Stimulated activated naive B cell treated with anti-CD40 and anti-IgM and Interleukin-4, amounts not matched to agents 10 μg/mL and 1 μg/mL and 100 μg/mL, for 72 hours (primary cell): ENCODE measurements at regions not wholly inside any gene's neighbourhood (a gene's known extent, or its start where the extent isn't known, plus 50 kb on each side); places are given as distances from the start of the nearest gene placed in this dataset.

ENCODE experiments used
- ATAC-seq, 2 donors: fragments of 150-1000 bp; cut with Tn5 transposase; replicated peaks; 2 replicates each; pipeline ENCODE4 v1.10.0; 2021; ENCODE audit warnings: moderate library complexity in 1 of 2
- DNase-seq: peaks from one replicate; pipeline ENCODE4 v3.0.0; 2021
- H3K27ac Mint-ChIP-seq: one replicate; pipeline ENCODE4 v1.8.0; 2022; ENCODE audit warnings: mild to moderate bottlenecking, mixed read lengths
- H3K27me3 Mint-ChIP-seq, 2 donors: one replicate each; pipeline ENCODE4 v1.8.0; 2022; ENCODE audit warnings: mixed read lengths in 2 of 2
- H3K36me3 Mint-ChIP-seq, 2 donors: one replicate each; pipeline ENCODE4 v1.8.0; 2022; ENCODE audit warnings: mixed read lengths in 2 of 2, mild to moderate bottlenecking in 1 of 2
- H3K4me1 Mint-ChIP-seq, 2 donors: one replicate each; pipeline ENCODE4 v1.8.0; 2022; ENCODE audit warnings: mixed read lengths in 2 of 2, mild to moderate bottlenecking in 1 of 2
- H3K4me3 Mint-ChIP-seq, 2 donors: one replicate each; pipeline ENCODE4 v1.8.0; 2022; ENCODE audit warnings: mild to moderate bottlenecking in 2 of 2, mixed read lengths in 2 of 2, moderate library complexity in 1 of 2
- H3K9me3 Mint-ChIP-seq, 2 donors: one replicate each; pipeline ENCODE4 v1.8.0; 2022; ENCODE audit warnings: mixed read lengths in 2 of 2, mild to moderate bottlenecking in 1 of 2

DNA sequence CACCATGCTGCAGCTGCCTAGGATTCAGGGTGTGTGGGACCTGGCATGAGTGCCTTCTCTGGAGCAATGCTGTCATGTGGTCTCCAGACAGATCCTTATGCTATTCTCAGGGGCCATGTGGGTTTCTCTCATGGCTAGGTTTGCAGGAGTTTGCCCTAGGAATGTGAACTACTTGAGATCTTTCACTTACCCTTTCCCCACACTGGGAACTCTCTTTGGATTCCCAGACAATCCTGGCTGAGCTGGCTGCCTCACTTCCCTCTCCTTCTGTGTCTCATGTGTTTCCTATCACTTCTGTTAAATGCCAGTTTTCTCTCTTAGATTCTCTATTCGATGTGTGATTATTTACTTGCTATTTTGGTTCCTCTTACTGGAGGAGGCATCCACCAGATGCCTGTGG is 270.2 kb upstream of the RASA1 start:
- Mint-ChIP-seq H3K27ac (no peak overlapping the region), H3K36me3 (no peaks in the 10 kb centered on the region), H3K4me1 (no peaks in the 10 kb centered on the region), H3K9me3 (peaks cover 0 to 4% of the 10 kb centered on the region in 2 donors), H3K4me3 (no peak overlapping the region), H3K27me3 (peaks cover 9 to 30% of the 10 kb centered on the region in 2 donors)
- ATAC-seq (no peak), DNase-seq (no peak)

DNA sequence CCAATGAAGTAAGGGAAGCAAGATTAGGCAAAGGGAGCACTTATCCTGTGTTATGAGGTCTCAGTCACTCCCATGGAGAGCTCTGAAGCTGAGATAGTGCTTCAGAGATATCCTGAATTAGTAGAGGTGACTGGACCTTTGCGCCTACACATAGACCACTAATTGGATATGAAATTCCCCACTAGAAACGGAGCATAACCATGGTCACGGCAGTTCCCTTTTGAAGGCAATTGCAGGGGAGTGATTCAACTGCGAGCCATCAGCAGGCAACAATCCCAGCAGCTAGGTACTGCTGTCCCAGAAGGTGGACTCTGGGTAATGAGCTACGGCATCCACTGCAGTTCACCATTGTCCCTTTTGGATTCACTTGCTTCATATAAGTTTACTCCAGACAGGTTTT is 267.7 kb upstream of the RASA1 start:
- ATAC-seq (no peak), DNase-seq (no peak)
- H3K36me3 Mint-ChIP-seq, result no peaks in the 10 kb centered on the region
- H3K27ac Mint-ChIP-seq, result no peak overlapping the region
- peaks cover 0 to 4% of the 10 kb centered on the region in 2 donors for H3K9me3 Mint-ChIP-seq
- peaks cover 9 to 30% of the 10 kb centered on the region in 2 donors for H3K27me3 Mint-ChIP-seq
- H3K4me1 Mint-ChIP-seq, result no peaks in the 10 kb centered on the region
- no peak overlapping the region for H3K4me3 Mint-ChIP-seq

GRCh38 chr5:87002485-87002884 is 265.2 kb upstream of the RASA1 start:
- no peaks in the 10 kb centered on the region for H3K9me3 Mint-ChIP-seq
- H3K4me1 Mint-ChIP-seq, result no peaks in the 10 kb centered on the region
- H3K27ac Mint-ChIP-seq, result no peak overlapping the region
- H3K27me3 Mint-ChIP-seq, result peaks cover 8 to 28% of the 10 kb centered on the region in 2 donors
- H3K36me3 Mint-ChIP-seq, result no peaks in the 10 kb centered on the region
- no peak overlapping the region for H3K4me3 Mint-ChIP-seq
- no peak for DNase-seq
- ATAC-seq, result peak in 1 of 2 donors; percentile 31

- ATAC-seq (no peak), DNase-seq (no peak)
- Mint-ChIP-seq H3K4me1 (no peaks in the 10 kb centered on the region), H3K27ac (no peak overlapping the region), H3K27me3 (peaks cover 4 to 19% of the 10 kb centered on the region in 2 donors), H3K4me3 (no peak overlapping the region), H3K36me3 (no peaks in the 10 kb centered on the region), H3K9me3 (no peaks in the 10 kb centered on the region)
These were observed 263.6 kb upstream of the RASA1 start for GRCh38 chr5:87004101-87004500.

DNA sequence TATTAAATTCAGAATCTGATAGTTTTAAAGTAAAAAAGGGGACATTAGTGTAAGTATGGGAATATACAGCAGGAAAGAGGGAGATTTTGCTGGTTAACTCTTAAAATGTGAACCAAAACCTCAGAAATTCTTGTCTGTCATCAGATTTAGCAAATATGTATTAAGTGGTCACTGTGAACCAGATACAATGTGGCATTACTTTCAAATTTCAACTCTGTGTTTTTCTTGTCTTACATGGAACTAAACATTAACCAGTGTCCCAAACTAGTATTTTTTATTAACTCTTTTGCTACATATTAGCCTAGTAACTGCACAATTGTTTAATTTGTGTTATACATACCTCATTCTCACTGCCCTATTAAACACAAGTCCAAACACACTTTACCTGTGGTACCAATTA is 259.9 kb upstream of the RASA1 start:
- Mint-ChIP-seq H3K36me3 (no peaks in the 10 kb centered on the region), H3K27me3 (peaks cover 0 to 7% of the 10 kb centered on the region in 2 donors), H3K4me3 (no peak overlapping the region), H3K27ac (no peak overlapping the region), H3K9me3 (no peaks in the 10 kb centered on the region), H3K4me1 (no peaks in the 10 kb centered on the region)
- no peak for DNase-seq
- no peak for ATAC-seq

DNA sequence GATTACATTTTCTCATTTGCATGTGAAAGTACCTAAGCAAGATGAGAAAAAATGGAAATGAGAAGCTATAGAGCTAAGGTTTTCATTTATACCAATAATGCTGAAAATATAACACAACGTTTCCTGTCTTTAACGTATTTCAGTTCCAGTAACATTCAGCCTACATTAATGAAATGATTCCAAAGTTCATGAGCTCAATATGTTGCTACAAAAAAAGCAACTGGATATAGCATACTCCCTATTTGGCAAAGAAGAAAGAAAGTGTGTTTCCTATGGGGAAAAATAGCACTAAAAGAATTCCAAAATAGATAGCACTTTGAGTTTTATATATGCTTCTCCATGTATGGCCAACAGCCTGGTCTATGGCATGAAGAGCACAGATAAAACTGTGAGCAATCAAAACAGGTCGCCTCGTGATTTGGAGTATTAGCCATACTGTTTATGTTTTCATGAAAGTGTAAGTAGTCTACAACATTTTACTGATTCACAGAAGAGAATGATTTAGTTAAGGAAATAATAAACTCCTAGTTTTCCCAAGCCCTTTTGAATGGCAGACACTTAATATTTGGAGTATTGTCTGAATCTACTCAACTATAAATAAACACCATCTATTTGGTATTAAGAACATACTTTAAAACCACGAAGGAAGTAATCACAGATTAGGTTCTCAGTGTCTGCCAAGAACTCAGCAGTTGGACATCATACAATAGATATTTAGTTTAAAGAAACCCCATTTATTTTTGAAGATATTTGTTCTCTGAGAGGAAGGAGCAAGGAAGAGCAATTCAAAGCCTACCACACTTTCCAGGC is 258.7 kb upstream of the RASA1 start:
- DNase-seq, result no peak

GRCh38 chr5:87010736-87011135 is 256.9 kb upstream of the RASA1 start:
- no peaks in the 10 kb centered on the region for H3K36me3 Mint-ChIP-seq
- H3K27me3 Mint-ChIP-seq, result peaks cover 0 to 7% of the 10 kb centered on the region in 2 donors
- H3K9me3 Mint-ChIP-seq, result no peaks in the 10 kb centered on the region
- ATAC-seq (no peak), DNase-seq (no peak)
- no peak overlapping the region for H3K27ac Mint-ChIP-seq
- peaks cover 2 to 6% of the 10 kb centered on the region in 2 donors for H3K4me1 Mint-ChIP-seq
- H3K4me3 Mint-ChIP-seq, result no peak overlapping the region

More for the DNA sequence above, 258.7 kb upstream of the RASA1 start:
- no peaks in the 10 kb centered on the region for H3K9me3 Mint-ChIP-seq
- no peaks in the 10 kb centered on the region for H3K36me3 Mint-ChIP-seq
- no peak overlapping the region for H3K27ac Mint-ChIP-seq
- peaks cover 0 to 7% of the 10 kb centered on the region in 2 donors for H3K27me3 Mint-ChIP-seq
- H3K4me3 Mint-ChIP-seq, result no peak overlapping the region
- H3K4me1 Mint-ChIP-seq, result peaks cover 0 to 2% of the 10 kb centered on the region in 2 donors
- no peak for ATAC-seq

DNA sequence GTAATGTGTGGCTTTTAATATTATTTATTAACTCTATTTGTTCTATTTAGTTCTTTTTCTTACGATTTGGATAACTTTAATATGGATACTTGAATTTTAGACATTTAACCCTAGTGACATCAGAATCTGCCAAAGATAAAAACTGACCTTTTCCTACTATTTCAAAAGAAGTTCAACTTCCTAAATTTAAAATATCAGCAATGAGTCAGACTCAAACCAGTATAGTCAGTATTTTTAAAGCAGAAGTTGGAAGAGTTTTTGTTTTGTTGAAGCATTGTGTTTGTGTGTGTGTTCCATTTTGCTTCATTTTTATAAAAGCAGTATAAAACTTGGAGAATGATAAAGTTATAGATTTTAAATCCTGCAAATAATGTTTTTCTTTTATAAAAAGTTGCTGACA is 251.8 kb upstream of the RASA1 start:
- peak overlapping the region in 1 of 2 donors; percentile 44 for H3K4me3 Mint-ChIP-seq
- no peaks in the 10 kb centered on the region for H3K27me3 Mint-ChIP-seq
- ATAC-seq (peak; percentile 58 to 68), DNase-seq (no peak)
- H3K9me3 Mint-ChIP-seq, result peaks cover 0 to 2% of the 10 kb centered on the region in 2 donors
- H3K4me1 Mint-ChIP-seq, result peaks cover 16 to 43% of the 10 kb centered on the region in 2 donors
- no peak overlapping the region for H3K27ac Mint-ChIP-seq
- peaks cover 2 to 4% of the 10 kb centered on the region in 2 donors for H3K36me3 Mint-ChIP-seq

- peaks cover 21 to 56% of the 10 kb centered on the region in 2 donors for H3K4me1 Mint-ChIP-seq
- H3K9me3 Mint-ChIP-seq, result peaks cover 12 to 18% of the 10 kb centered on the region in 2 donors
- peak overlapping the region; percentile 20 for H3K27ac Mint-ChIP-seq
- H3K36me3 Mint-ChIP-seq, result peaks cover 2 to 4% of the 10 kb centered on the region in 2 donors
- DNase-seq (peak; percentile 12), ATAC-seq (peak; percentile 69 to 72)
- peak overlapping the region; percentile 13 to 43 for H3K4me3 Mint-ChIP-seq
- no peaks in the 10 kb centered on the region for H3K27me3 Mint-ChIP-seq
These were observed 247.4 kb upstream of the RASA1 start for GRCh38 chr5:87020099-87020934.

GRCh38 chr5:87022415-87022814 is 245.3 kb upstream of the RASA1 start:
- peaks cover 12 to 18% of the 10 kb centered on the region in 2 donors for H3K9me3 Mint-ChIP-seq
- ATAC-seq, result no peak
- H3K4me1 Mint-ChIP-seq, result peaks cover 23 to 48% of the 10 kb centered on the region in 2 donors

DNA sequence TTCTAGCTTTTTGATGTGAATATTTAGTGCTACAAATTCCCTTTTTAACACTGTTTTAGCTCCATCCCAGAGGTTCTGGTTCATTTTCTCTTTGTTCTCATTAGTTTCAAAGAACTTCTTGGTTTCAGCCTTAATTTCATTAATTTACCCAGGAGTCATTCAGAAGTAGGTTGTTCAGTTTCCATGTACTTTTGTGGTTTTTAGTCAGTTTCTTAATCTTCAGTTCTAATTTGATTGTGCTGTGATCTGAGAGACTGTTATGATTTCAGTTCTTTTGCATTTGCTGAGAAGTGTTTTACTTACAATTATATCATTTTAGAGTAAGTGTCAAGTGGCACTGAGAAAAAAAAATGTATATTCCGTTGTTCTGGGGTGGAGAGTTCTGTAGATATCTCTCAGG is 240.1 kb upstream of the RASA1 start:
- peaks cover 9 to 11% of the 10 kb centered on the region in 2 donors for H3K9me3 Mint-ChIP-seq
- DNase-seq (no peak), ATAC-seq (no peak)
- H3K27me3 Mint-ChIP-seq, result no peaks in the 10 kb centered on the region
- H3K4me1 Mint-ChIP-seq, result peaks cover 10 to 21% of the 10 kb centered on the region in 2 donors
- H3K27ac Mint-ChIP-seq, result no peak overlapping the region
- H3K36me3 Mint-ChIP-seq, result no peaks in the 10 kb centered on the region
- no peak overlapping the region for H3K4me3 Mint-ChIP-seq

More at GRCh38 chr5:87022415-87022814, 245.3 kb upstream of the RASA1 start:
- no peaks in the 10 kb centered on the region for H3K27me3 Mint-ChIP-seq
- peaks cover 2 to 4% of the 10 kb centered on the region in 2 donors for H3K36me3 Mint-ChIP-seq
- DNase-seq, result no peak
- no peak overlapping the region for H3K4me3 Mint-ChIP-seq
- no peak overlapping the region for H3K27ac Mint-ChIP-seq

DNA sequence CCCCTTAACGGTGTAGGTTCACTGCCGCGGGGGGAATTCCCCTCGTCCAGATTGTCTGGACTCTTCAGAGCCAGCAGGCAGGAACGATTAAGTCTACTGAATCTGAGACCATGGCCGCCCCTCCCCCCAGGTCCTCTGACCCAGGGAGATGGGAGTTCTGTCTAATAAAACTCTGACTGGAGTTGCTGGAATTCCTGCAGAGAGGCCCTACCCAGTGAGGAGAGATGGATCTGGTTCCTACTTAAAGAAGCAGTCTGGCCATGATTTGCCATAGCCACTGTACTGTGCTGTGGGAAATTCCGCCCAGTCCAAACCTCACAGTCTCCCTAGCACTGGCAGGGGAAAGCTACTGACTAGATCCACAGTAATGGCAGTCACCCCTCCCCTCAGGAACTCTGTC is 237.7 kb upstream of the RASA1 start:
- ATAC-seq (no peak), DNase-seq (no peak)
- no peak overlapping the region for H3K4me3 Mint-ChIP-seq
- no peaks in the 10 kb centered on the region for H3K9me3 Mint-ChIP-seq
- H3K4me1 Mint-ChIP-seq, result peaks cover 9 to 12% of the 10 kb centered on the region in 2 donors
- no peaks in the 10 kb centered on the region for H3K27me3 Mint-ChIP-seq
- no peaks in the 10 kb centered on the region for H3K36me3 Mint-ChIP-seq
- H3K27ac Mint-ChIP-seq, result no peak overlapping the region

DNA sequence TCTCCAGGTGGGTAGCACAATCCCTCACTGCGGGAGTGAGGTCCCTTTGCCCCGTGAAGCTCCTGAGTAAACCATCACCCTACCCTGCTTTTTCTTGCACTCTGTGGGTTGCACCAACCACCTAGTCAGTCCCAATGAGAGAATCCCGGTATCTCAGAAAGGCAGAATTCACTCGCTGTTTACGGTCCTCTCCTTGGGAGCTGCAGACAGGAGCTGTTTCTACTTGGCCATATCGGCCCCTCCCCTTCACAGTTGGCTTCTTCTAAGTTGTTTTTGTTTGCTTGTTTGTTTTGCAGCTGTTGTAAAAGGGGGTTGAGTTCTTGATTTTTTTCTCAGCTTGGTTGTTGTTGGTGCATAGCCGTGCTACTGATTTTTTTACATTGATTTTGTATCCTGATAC is 237.0 kb upstream of the RASA1 start:
- no peak overlapping the region for H3K4me3 Mint-ChIP-seq
- H3K36me3 Mint-ChIP-seq, result no peaks in the 10 kb centered on the region
- peaks cover 9 to 12% of the 10 kb centered on the region in 2 donors for H3K4me1 Mint-ChIP-seq
- DNase-seq (no peak), ATAC-seq (no peak)
- no peaks in the 10 kb centered on the region for H3K27me3 Mint-ChIP-seq
- no peak overlapping the region for H3K27ac Mint-ChIP-seq
- no peaks in the 10 kb centered on the region for H3K9me3 Mint-ChIP-seq

DNA sequence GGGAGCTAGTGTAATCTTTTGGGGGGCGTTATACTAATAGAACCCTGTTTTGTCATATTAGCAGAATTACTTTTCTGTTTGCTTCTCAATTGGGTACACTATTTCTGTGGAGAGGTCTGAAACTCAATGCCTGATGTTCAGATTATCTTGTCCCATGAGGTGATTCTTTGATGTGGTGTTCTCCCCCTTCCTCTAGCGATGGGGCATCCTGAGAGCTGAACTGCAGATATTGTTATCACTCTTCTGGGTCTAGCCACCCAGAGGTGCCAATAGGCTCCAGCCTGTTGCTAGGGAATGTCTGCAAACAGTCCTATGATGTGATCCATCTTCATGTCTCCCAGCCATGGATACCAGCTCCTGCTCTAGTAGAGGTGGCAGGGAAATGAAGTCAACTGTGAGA is 233.1 kb upstream of the RASA1 start:
- peaks cover 0 to 11% of the 10 kb centered on the region in 2 donors for H3K4me1 Mint-ChIP-seq
- H3K27me3 Mint-ChIP-seq, result no peaks in the 10 kb centered on the region
- ATAC-seq (no peak), DNase-seq (no peak)
- peaks cover 0 to 3% of the 10 kb centered on the region in 2 donors for H3K9me3 Mint-ChIP-seq
- H3K4me3 Mint-ChIP-seq, result no peak overlapping the region
- H3K27ac Mint-ChIP-seq, result no peak overlapping the region
- H3K36me3 Mint-ChIP-seq, result peaks cover 0 to 5% of the 10 kb centered on the region in 2 donors
